ENCODE measurements at regions not wholly inside any gene's neighbourhood (a gene's known extent, or its start where the extent isn't known, plus 50 kb on each side); places are given as distances from the start of the nearest gene placed in this dataset.

DNA sequence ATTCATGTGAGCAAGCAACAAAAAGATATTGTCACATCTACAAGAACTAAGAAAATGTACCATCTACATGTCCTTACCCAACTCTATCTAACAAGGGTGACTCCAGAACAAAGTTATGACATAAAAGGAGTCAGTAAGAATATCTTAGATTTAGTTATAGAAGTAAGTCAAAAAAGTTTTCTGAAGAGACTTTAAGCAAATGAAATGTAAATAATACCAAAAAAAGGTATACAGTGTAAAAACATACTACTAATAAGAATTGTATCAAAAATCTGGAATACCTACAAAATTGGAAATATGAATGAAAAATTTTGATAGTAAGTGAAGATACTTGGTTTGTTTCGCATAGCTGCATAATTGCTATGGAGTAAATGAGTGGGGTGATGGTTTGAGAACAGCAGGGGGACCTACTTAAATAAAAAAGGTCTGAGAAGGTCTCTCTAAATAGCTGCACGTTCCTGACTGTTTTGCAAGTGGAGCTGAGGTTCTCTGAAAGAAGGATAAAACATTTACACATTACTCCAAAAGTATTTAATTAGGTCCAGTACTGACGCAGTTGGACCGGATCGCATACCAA lies 51.0 kb upstream of the ENPP6 start:
- TF ChIP-seq POLR2A (IDR thresholded peaks at IDR 0.05; ENCODE audit: control extremely low read depth in 1 of 2, low read depth in 2 of 2, low read length in 2 of 2): no peak
- TF ChIP-seq YY1 (IDR thresholded peaks at IDR 0.05; ENCODE audit: low read depth, low read length): no peak
- TF ChIP-seq SP2 (IDR thresholded peaks at IDR 0.05; ENCODE audit: low read length): no peak
- TF ChIP-seq, protein P1, sequence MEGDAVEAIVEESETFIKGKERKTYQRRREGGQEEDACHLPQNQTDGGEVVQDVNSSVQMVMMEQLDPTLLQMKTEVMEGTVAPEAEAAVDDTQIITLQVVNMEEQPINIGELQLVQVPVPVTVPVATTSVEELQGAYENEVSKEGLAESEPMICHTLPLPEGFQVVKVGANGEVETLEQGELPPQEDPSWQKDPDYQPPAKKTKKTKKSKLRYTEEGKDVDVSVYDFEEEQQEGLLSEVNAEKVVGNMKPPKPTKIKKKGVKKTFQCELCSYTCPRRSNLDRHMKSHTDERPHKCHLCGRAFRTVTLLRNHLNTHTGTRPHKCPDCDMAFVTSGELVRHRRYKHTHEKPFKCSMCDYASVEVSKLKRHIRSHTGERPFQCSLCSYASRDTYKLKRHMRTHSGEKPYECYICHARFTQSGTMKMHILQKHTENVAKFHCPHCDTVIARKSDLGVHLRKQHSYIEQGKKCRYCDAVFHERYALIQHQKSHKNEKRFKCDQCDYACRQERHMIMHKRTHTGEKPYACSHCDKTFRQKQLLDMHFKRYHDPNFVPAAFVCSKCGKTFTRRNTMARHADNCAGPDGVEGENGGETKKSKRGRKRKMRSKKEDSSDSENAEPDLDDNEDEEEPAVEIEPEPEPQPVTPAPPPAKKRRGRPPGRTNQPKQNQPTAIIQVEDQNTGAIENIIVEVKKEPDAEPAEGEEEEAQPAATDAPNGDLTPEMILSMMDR (IDR thresholded peaks at IDR 0.05; ENCODE audit: control extremely low read depth in 1 of 3, insufficient read depth in 1 of 3, low read depth in 1 of 3, low read length in 3 of 3): no peak
- no peak for TF ChIP-seq EGR1 (IDR thresholded peaks at IDR 0.05; ENCODE audit: borderline replicate concordance, low read depth, low read length)
- TF ChIP-seq, protein P2, sequence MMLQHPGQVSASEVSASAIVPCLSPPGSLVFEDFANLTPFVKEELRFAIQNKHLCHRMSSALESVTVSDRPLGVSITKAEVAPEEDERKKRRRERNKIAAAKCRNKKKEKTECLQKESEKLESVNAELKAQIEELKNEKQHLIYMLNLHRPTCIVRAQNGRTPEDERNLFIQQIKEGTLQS (IDR thresholded peaks at IDR 0.05; ENCODE audit: insufficient read depth, low read depth, low read length): no peak
- TF ChIP-seq SP1 (IDR thresholded peaks at IDR 0.05; ENCODE audit: low read depth, low read length): no peak
- TF ChIP-seq POLR2AphosphoS5 (IDR thresholded peaks at IDR 0.05; ENCODE audit: low read depth, low read length): no peak
- TF ChIP-seq EZH2 (IDR thresholded peaks at IDR 0.05; ENCODE audit: low read depth, low read length, severe bottlenecking): no peak
